HG02973 (cell line): ENCODE measurements at regions not wholly inside any gene's neighbourhood (a gene's known extent, or its start where the extent isn't known, plus 50 kb on each side); places are given as distances from the start of the nearest gene placed in this dataset.

Experiments used
- ATAC-seq: cut with Tn5 transposase; IDR thresholded peaks from one replicate; pipeline ENCODE4 v1.9.1; 2021; ENCODE audit warnings: moderate library complexity; ENCODE audit not compliant: unreplicated experiment

GRCh38 chr10:52855546-52856325, 83.2 kb upstream of the MBL2 start:
- no peak for ATAC-seq

DNA sequence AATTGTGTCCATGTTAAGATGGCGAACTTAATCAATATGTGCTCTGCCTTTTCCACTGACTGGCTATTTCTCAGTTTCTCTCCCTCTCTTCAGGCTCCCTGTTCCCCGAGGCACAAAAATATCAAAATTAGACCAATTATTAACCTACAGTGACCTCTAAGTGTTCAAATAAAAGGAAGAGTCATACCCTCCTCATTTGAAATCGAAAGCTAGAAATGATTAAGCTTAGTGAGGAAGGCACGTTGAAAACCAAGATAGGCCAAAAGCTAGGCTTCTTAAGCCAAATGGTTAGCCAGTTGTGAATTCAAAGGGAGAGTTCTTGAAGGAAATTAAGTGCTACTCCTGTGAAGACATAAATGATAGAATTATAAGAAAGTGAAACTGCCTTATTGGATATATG, 81.1 kb upstream of the MBL2 start:
- ATAC-seq: no peak

DNA sequence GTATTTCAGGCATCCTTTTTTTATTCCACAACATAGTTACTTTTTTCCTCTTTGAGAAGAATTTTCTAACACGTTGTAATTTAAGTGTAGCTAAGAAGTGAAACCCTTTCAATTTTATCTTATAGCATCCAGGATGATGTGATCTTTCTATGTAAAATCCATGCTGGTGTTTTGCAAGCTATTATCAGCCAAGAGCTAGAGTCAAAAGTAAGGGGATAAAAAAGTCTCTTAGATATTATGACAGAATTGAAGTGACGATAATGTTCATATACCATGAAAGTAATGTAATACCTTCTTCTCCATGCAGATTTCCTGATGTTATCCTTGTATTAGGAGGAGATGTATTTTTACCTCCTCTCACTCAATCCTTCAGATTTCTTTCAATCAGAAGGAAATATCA, 64.2 kb upstream of the MBL2 start:
- no peak for ATAC-seq
